ENCODE measurements at regions not wholly inside any gene's neighbourhood (a gene's known extent, or its start where the extent isn't known, plus 50 kb on each side); places are given as distances from the start of the nearest gene placed in this dataset.

DNA sequence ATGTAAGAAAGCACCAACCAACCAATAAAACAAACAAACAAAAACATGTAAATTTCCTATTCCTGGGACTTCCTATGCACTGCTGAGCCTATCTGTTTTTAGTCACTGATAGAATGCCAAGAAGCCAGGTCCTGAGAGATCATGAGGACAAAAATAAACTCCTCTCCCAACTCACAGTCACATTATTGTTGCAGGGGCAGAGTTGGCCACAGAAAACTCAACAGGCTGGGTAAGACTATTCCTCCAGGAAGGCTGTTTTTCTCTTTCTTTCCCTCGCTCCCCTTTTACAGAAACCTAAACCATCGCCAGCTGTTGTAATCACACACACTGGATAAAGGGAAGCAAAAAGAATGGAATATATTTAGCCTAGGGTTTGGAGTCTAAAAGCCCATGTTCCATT lies 55.8 kb upstream of the METAP2 start:
- TF ChIP-seq, protein P1, sequence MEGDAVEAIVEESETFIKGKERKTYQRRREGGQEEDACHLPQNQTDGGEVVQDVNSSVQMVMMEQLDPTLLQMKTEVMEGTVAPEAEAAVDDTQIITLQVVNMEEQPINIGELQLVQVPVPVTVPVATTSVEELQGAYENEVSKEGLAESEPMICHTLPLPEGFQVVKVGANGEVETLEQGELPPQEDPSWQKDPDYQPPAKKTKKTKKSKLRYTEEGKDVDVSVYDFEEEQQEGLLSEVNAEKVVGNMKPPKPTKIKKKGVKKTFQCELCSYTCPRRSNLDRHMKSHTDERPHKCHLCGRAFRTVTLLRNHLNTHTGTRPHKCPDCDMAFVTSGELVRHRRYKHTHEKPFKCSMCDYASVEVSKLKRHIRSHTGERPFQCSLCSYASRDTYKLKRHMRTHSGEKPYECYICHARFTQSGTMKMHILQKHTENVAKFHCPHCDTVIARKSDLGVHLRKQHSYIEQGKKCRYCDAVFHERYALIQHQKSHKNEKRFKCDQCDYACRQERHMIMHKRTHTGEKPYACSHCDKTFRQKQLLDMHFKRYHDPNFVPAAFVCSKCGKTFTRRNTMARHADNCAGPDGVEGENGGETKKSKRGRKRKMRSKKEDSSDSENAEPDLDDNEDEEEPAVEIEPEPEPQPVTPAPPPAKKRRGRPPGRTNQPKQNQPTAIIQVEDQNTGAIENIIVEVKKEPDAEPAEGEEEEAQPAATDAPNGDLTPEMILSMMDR (IDR thresholded peaks at IDR 0.05; ENCODE audit: unreplicated experiment): no peak
- Mint-ChIP-seq H3K27ac (ENCODE audit: unreplicated experiment) (no peak overlapping the region), H3K4me1 (ENCODE audit: low read depth, unreplicated experiment) (no peaks in the 10 kb centered on the region), H3K9me3 (ENCODE audit: low read depth, unreplicated experiment) (no peaks in the 10 kb centered on the region), H3K4me3 (ENCODE audit: low read depth, unreplicated experiment) (no peak overlapping the region), H3K36me3 (ENCODE audit: insufficient read depth, unreplicated experiment) (no peaks in the 10 kb centered on the region), H3K27me3 (ENCODE audit: unreplicated experiment) (no peaks in the 10 kb centered on the region)
- intact Hi-C loops (cut with micrococcal nuclease; ENCODE audit: unreplicated experiment): no loop called here
- no TSS peak for BruUV-seq (replicated peaks)
- no peak for DNase-seq
- CTCF ChIA-PET: no interaction called here
